ENCODE measurements at regions not wholly inside any gene's neighbourhood (a gene's known extent, or its start where the extent isn't known, plus 50 kb on each side); places are given as distances from the start of the nearest gene placed in this dataset.
"Not testable (repeated sequence)": the region's sequence is repeated elsewhere in the genome, so short reads cannot be mapped to it uniquely, and the experiment has no call there.

- DNase-seq (ENCODE audit: low read depth, low spot score): no peak
Measured at GRCh38 chr6:74431873-74432580, 736.0 kb downstream of the CD109 start.

GRCh38 chr6:74420221-74420620 is 724.2 kb downstream of the CD109 start:
- DNase-seq (ENCODE audit: low read depth, low spot score): no peak

GRCh38 chr6:74415056-74415455 is 719.1 kb downstream of the CD109 start:
- DNase-seq (ENCODE audit: low read depth, low spot score): no peak

DNA sequence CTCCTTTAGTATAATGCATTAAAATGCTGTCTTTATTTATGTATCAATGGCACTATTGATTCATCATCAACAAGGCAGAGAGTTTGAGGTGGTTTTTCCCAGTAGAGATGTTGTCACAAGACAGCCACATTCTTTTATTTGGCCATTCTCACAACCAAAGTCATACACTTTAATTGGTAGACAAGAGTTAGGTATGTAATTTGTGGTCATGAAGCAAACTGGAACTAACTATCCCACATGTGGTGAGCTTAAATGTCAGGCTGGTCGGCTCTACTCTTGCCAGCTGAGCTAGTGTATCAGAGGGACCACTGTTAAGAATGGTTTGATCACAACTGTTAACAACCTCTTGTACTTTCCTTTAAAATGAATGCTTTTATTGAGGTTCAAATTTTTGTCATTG is 714.6 kb downstream of the CD109 start:
- no peak for DNase-seq (ENCODE audit: low read depth, low spot score)

- DNase-seq (ENCODE audit: low read depth, low spot score): peak; percentile 7
Measured at GRCh38 chr6:74409447-74409846, 713.4 kb downstream of the CD109 start.

GRCh38 chr6:74408844-74409243 is 712.8 kb downstream of the CD109 start:
- no peak for DNase-seq (ENCODE audit: low read depth, low spot score)

GRCh38 chr6:74404366-74404765 is 708.4 kb downstream of the CD109 start:
- no peak for DNase-seq (ENCODE audit: low read depth, low spot score)

GRCh38 chr6:74402781-74403180 is 706.8 kb downstream of the CD109 start:
- no peak for DNase-seq (ENCODE audit: low read depth, low spot score)

DNA sequence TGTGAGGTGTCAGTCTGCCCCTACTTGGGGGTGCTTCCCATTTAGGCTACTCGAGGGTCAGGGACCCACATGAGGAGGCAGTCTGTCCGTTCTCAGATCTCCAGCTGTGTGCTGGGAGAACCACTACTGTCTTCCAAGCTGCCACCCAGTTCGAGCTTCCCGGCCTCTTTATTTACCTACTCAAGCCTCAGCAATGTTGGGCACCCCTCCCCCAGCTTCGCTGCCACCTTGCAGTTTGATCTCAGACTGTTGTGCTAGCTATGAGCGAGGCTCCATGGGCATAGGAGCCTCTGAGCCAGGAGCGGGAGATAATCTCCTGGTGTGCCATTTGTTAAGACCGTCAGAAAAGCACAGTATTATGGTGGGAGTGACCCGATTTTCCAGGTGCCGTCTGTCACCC is 682.4 kb downstream of the CD109 start:
- not testable (repeated sequence) for DNase-seq (ENCODE audit: low read depth, low spot score)

DNA sequence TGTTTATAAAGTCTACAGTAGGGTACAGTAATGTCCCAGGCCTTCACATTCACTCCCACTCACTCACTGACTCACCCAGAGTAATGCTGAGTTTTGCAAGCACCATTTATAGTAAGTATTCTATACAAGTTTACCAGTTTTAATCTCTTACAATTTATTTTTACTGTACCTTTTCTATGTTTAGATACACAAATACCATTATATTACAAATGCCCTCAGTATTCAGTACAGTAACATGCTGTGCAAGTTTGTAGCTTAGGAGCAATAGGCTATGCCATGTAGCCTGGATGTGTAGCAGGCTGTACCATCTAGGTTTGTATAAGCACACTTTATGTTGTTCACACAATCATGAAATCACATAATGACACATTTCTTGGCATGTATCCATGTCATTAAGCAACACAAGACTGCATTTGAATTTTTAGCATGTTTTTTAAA is 673.6 kb downstream of the CD109 start:
- DNase-seq (ENCODE audit: low read depth, low spot score): no peak

DNA sequence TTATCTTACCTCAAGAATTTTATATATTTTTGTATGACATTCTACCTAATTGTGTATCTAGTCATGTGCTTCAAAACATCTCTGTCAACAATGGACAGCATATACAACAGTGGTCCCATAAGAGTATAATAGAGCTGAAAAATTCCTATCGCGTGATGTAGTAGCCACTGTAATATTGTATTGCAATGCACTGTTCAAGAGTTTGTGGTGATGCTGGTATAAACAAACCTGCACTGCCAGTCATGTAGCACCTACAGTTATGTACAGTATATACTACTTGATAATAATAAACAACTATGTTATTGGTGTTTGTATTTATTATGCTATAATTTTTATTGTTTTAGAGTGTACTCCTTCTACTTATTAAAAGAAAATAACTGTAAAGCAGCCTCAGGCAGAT is 672.7 kb downstream of the CD109 start:
- no peak for DNase-seq (ENCODE audit: low read depth, low spot score)

GRCh38 chr6:74366634-74367033 is 670.6 kb downstream of the CD109 start:
- no peak for DNase-seq (ENCODE audit: low read depth, low spot score)

DNA sequence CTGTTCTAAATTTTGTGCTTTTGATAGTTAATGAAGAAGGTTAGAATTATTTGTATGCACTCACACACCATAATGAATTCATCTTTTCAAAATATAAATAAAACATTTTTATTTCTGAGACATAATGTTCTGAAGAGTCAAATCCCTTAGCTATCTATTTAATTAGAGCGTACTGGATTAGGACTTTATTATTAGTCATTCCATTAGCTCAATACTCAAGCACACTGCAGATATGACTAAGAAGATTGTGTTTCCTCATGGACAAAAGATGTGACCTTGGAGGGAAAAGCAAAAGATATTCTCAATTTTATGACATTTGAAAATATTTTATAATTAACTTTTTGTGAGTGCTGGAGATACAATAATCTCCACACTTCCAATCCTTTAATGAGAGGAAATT is 666.4 kb downstream of the CD109 start:
- no peak for DNase-seq (ENCODE audit: low read depth, low spot score)

- no peak for DNase-seq (ENCODE audit: low read depth, low spot score)
Measured at GRCh38 chr6:74357321-74357720, 661.3 kb downstream of the CD109 start.

GRCh38 chr6:74356391-74356790 is 660.4 kb downstream of the CD109 start:
- no peak for DNase-seq (ENCODE audit: low read depth, low spot score)

DNA sequence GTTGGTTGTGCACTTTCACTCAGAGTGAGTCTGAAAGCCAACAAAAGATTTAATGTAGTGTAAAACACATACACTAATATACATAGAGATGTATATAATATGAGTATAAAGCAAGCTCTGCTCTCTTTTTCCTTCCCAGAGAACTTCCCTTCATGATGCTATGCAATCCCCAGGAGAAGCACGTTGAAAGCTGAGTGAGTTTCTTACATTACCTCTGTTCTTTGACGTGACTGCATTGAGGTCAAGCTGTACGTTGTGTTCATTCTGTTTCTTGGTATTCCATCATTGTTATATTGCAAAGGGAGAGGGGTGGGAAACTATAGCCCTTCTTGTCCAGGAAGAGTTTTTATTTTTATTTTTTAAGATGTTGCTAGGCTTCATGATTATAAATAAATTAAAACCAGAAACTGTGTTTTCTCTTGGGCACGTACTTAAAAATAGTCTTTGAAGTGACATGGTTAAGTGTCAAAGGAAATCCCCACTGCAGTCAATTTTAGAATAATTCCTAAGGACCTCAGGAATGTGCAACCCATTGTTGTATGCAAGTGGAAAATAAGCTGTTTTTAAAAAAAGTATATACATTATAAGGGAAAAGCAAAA is 651.0 kb downstream of the CD109 start:
- DNase-seq (ENCODE audit: low read depth, low spot score): no peak

- no peak for DNase-seq (ENCODE audit: low read depth, low spot score)
Measured at GRCh38 chr6:74343804-74344203, 647.8 kb downstream of the CD109 start.

DNA sequence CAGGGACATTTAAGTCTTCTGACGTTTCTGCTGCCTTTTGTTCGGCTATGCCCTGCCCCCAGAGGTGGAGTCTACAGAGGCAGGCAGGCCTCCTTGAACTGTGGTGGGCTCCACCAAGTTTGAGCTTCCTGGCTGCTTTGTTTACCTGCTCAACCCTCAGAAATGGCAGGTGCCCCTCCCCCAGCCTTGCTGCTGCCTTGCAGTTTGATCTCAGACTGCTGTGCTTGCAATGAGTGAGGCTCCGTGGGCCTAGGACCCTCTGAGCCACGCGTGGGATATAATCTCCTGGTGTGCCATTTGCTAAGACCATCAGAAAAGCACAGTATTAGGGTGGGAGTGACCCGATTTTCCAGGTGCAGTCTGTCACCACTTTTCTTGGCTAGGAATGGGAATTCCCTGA is 647.3 kb downstream of the CD109 start:
- DNase-seq (ENCODE audit: low read depth, low spot score): not testable (repeated sequence)

GRCh38 chr6:74334722-74335121 is 638.7 kb downstream of the CD109 start:
- DNase-seq (ENCODE audit: low read depth, low spot score): no peak

GRCh38 chr6:74333406-74333805 is 637.4 kb downstream of the CD109 start:
- no peak for DNase-seq (ENCODE audit: low read depth, low spot score)

DNA sequence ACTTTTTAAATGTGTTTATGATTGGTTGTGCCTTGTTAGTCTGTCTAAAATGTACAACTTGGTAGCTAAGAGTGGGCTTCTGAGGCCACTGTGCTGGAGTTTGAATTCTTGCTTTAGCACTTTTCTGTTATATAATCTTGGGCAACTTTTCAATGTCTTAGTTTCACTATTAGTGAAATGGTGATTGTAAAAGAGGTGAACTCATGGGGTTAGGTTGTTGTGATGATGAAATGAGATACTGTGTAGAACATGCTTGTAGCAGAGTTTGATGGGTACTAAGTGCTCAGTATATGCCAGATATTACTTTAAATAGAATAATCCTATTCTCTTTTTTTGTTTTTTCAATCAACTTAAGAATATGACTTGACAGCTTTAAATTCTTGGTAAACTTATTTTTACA is 624.7 kb downstream of the CD109 start:
- DNase-seq (ENCODE audit: low read depth, low spot score): no peak

DNA sequence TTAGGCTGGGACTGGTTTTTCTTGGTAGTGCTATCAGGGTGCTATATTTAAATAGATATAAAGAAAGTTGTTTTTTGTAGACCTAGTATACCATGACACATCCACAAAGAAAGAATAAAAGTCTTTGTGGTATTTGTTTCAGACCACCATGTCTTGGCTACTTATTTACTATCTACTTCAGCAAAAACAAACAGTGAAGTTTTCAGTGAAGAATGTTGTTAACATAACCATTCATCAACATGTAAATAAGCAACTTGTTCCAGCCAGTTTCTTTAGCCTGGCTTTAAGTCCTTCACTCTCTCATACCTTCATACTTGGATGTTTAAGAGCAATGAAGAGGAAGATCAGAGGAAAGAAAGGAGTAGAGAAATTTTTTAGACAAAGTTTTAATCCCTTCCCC is 624.1 kb downstream of the CD109 start:
- no peak for DNase-seq (ENCODE audit: low read depth, low spot score)

GRCh38 chr6:74319292-74319691 is 623.3 kb downstream of the CD109 start:
- no peak for DNase-seq (ENCODE audit: low read depth, low spot score)

All from pulmonary artery endothelial cell (primary cell).